ENCODE measurements at regions not wholly inside any gene's neighbourhood (a gene's known extent, or its start where the extent isn't known, plus 50 kb on each side); places are given as distances from the start of the nearest gene placed in this dataset.

- H4K91ac ChIP-seq (ENCODE audit: insufficient read length, low read depth, low read length), result no peak overlapping the region
- H3K27ac ChIP-seq (ENCODE audit: insufficient read length, low read depth, low read length), result no peak overlapping the region
- H2BK15ac ChIP-seq (ENCODE audit: low read depth, low read length), result no peak overlapping the region
- H4K5ac ChIP-seq (ENCODE audit: insufficient read length, low read depth, low read length), result no peak overlapping the region
- H2AK5ac ChIP-seq (ENCODE audit: insufficient read length, low read length), result no peak overlapping the region
- no peak overlapping the region for H3K18ac ChIP-seq (ENCODE audit: insufficient read length, low read depth, low read length)
- no peak overlapping the region for H2BK5ac ChIP-seq (ENCODE audit: insufficient read length, low read length)
- H3K9me3 Mint-ChIP-seq, result 0 out of 5 replicates have a peak, but pooled peaks cover 0 to 2% of the 10 kb centered on the region in 2 experiments
- no peak overlapping the region for H3K14ac ChIP-seq (ENCODE audit: insufficient read depth, low read length)
- no peak overlapping the region for H3K27ac Mint-ChIP-seq
- no peaks in the 10 kb centered on the region for H3K9me3 ChIP-seq (ENCODE audit: control insufficient read depth, low read depth, low read length)
- no peak overlapping the region for H4K8ac ChIP-seq (replicated peaks; ENCODE audit: insufficient read length, low read depth, low read length)
- no peak overlapping the region for H3K9ac ChIP-seq (ENCODE audit: extremely low read depth, insufficient read length, low read length)
- no peak overlapping the region for H3K23ac ChIP-seq (ENCODE audit: insufficient read length, low read depth, low read length)
- no peak for TF ChIP-seq CTCF (conservative IDR thresholded peaks at IDR 0.05)
- H3K4me3 Mint-ChIP-seq, result no peak overlapping the region
- no peaks in the 10 kb centered on the region for H3K27me3 ChIP-seq (ENCODE audit: insufficient read depth, low read length)
- H3K79me2 ChIP-seq (ENCODE audit: insufficient read depth, low read length), result no peaks in the 10 kb centered on the region
- peaks cover 0 to 4% of the 10 kb centered on the region in 2 experiments; a peak in 1 of 4 replicates for H3K4me1 Mint-ChIP-seq
- no peak overlapping the region for H2BK20ac ChIP-seq (ENCODE audit: low read depth, low read length, poor library complexity, severe bottlenecking)
- no peaks in the 10 kb centered on the region for H3K23me2 ChIP-seq (ENCODE audit: insufficient read length, low read depth, low read length, poor library complexity, severe bottlenecking)
- DNase-seq, result no peak
- no peak overlapping the region for H2BK120ac ChIP-seq (ENCODE audit: low read depth, low read length, poor library complexity, severe bottlenecking)
- H3K4me1 ChIP-seq (ENCODE audit: insufficient read depth, low read length), result no peaks in the 10 kb centered on the region
- no CpG with 5 or more reads among the region's 3 CpGs for WGBS (ENCODE audit: extremely low coverage, insufficient read length, low lambda C conversion rate)
- no peak overlapping the region for H3K4me2 ChIP-seq (ENCODE audit: insufficient read depth, insufficient read length, low read length)
- no peak overlapping the region for H2AFZ ChIP-seq (ENCODE audit: low read length)
- H2BK12ac ChIP-seq (ENCODE audit: insufficient read length, low read depth, low read length), result no peak overlapping the region
- H3K79me1 ChIP-seq (ENCODE audit: insufficient read depth, low read depth, low read length, poor library complexity, severe bottlenecking), result no peaks in the 10 kb centered on the region
- H3K4ac ChIP-seq (ENCODE audit: low read depth, low read length), result no peak overlapping the region
- H3K56ac ChIP-seq (ENCODE audit: insufficient read length, low read depth, low read length), result no peak overlapping the region
- H3K36me3 Mint-ChIP-seq (ENCODE audit: insufficient read depth in 1 of 3, low read depth in 3 of 3), result no peaks in the 10 kb centered on the region
- H3T11ph ChIP-seq (ENCODE audit: low read length), result no peak overlapping the region
- no peaks in the 10 kb centered on the region for H4K20me1 ChIP-seq (ENCODE audit: control insufficient read depth, insufficient read depth, insufficient read length)
- H3K27me3 Mint-ChIP-seq (ENCODE audit: low read depth), result 0 out of 2 replicates have a peak, but pooled peaks cover 3% of the 10 kb centered on the region
Observed at GRCh38 chr9:3014178-3014577, 170.3 kb upstream of the PUM3 start.
